ENCODE measurements at regions not wholly inside any gene's neighbourhood (a gene's known extent, or its start where the extent isn't known, plus 50 kb on each side); places are given as distances from the start of the nearest gene placed in this dataset.
"Not testable (repeated sequence)": the region's sequence is repeated elsewhere in the genome, so short reads cannot be mapped to it uniquely, and the experiment has no call there.

GRCh38 chr3:169029674-169030285, 633.7 kb downstream of the MECOM start:
- DNase-seq = no peak

- DNase-seq = no peak
These were observed 634.8 kb downstream of the MECOM start for GRCh38 chr3:169028716-169029115.

- DNase-seq = no peak
These were observed 636.8 kb downstream of the MECOM start for GRCh38 chr3:169026543-169027182.

- no peak for DNase-seq
These were observed 641.1 kb downstream of the MECOM start for GRCh38 chr3:169022457-169022856.

- DNase-seq = no peak
These were observed 643.1 kb downstream of the MECOM start for GRCh38 chr3:169020371-169020770.

GRCh38 chr3:169009453-169009852, 654.1 kb downstream of the MECOM start:
- no peak for DNase-seq

GRCh38 chr3:169008776-169009358, 654.6 kb downstream of the MECOM start:
- DNase-seq = no peak

GRCh38 chr3:169007145-169007544, 656.4 kb downstream of the MECOM start:
- no peak for DNase-seq

GRCh38 chr3:169006398-169006797, 657.1 kb downstream of the MECOM start:
- DNase-seq = not testable (repeated sequence)

GRCh38 chr3:169002689-169003088, 660.8 kb downstream of the MECOM start:
- DNase-seq = no peak

- DNase-seq = no peak
These were observed 664.7 kb downstream of the MECOM start for GRCh38 chr3:168998792-168999191.

GRCh38 chr3:168997488-168997887, 666.0 kb downstream of the MECOM start:
- DNase-seq = no peak

GRCh38 chr3:168996622-168997021, 666.9 kb downstream of the MECOM start:
- DNase-seq = no peak

- no peak for DNase-seq
These were observed 668.4 kb downstream of the MECOM start for GRCh38 chr3:168995129-168995528.

- no peak for DNase-seq
These were observed 671.7 kb downstream of the MECOM start for GRCh38 chr3:168991803-168992202.

GRCh38 chr3:168990621-168991020, 672.9 kb downstream of the MECOM start:
- no peak for DNase-seq

GRCh38 chr3:168990134-168990533, 673.4 kb downstream of the MECOM start:
- DNase-seq = no peak

- DNase-seq = no peak
These were observed 674.1 kb downstream of the MECOM start for GRCh38 chr3:168989396-168989795.

- DNase-seq = no peak
These were observed 674.7 kb downstream of the MECOM start for GRCh38 chr3:168988853-168989252.

GRCh38 chr3:168984872-168985271, 678.6 kb downstream of the MECOM start:
- DNase-seq = no peak

GRCh38 chr3:168983046-168983445, 680.5 kb downstream of the MECOM start:
- no peak for DNase-seq

GRCh38 chr3:168981396-168981795, 682.1 kb downstream of the MECOM start:
- no peak for DNase-seq

GRCh38 chr3:168977716-168978374, 685.7 kb downstream of the MECOM start:
- peak; percentile 65 for DNase-seq

- DNase-seq = no peak
These were observed 686.5 kb downstream of the MECOM start for GRCh38 chr3:168976969-168977368.

Data from DMS79 treated with DMSO at 0.1 percent for 48 hours (cell line).